Activated T-cell treated with anti-CD3 and anti-CD28 coated beads for 1 hour (primary cell): ENCODE measurements at regions not wholly inside any gene's neighbourhood (a gene's known extent, or its start where the extent isn't known, plus 50 kb on each side); places are given as distances from the start of the nearest gene placed in this dataset.
"Not testable (repeated sequence)": the region's sequence is repeated elsewhere in the genome, so short reads cannot be mapped to it uniquely, and the experiment has no call there.

Experiments used
- DNase-seq: peaks from one replicate; pipeline ENCODE4 v3.0.0-alpha.2; 2020; ENCODE audit warnings: low read depth

- DNase-seq, result no peak
Observed at GRCh38 chr20:19874040-19874727, 116.1 kb downstream of the RIN2 start.

DNA sequence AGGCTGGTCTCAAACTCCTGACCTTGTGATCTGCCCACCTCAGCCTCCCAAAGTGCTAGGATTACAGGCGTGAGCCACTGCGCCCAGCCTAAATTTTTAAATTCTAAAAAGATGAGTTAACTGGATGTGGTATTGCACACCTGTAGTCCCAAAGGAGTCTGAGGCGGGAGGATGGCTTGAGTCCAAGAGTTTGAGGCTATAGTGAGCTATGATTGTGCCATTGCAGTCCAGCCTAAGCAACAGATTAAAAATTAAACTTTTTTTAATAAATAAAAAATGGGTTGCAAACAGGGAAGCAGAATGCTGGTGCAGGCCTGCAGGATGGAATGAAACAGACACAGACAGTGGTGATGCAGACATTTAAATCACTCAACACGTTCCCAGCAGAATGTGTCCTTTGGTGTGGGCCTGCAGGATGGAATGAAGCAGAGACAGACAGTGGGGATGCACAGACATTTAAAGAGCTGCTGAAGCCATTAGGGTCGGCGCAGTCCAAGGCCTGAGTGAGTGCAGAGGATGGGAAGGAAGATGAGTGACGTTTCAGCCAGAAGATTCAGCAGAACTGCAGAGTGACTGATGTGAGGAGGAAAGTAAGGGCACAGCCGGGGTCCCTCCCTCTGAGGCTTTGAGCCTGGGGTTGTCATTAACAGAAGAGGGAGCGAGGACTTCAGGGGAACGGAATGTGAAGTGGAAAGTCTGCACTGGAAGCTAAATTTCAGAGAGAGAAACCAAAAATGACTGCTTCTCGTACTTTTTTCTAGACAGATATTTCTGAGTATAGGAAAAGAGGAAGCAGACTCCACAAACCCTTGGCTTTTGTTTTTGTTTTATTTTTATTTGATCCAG lies 117.5 kb downstream of the RIN2 start:
- no peak for DNase-seq

DNA sequence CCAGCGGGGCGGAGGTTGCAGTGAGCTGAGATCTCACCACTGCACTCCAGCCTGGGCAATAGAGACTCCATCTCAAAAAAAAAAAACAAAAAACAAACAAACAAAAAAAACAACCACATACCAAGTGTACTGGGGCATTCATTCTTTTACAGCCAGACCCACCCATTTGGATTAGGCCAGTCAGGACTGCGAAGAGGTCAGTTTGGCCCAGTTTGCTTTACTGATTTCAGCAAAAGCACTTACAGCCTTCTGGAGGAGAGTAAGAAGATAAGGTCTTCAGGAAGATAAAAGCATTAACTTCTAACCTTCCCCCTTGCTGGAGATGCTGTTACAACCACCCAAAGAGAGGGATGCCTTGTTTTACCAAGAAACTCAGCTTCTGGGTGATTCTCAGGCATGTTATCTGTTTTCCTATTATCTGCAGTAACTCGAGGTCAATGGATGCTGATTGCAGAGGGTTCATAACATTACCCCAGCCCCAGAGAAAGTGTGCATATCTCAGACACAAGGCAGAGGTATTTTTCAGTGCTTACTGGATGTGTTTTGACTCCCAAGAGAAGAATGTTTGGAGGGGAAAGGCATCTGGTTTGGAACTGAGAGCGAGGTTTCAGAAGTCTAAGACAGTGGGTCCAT lies 118.9 kb downstream of the RIN2 start:
- DNase-seq, result no peak

DNA sequence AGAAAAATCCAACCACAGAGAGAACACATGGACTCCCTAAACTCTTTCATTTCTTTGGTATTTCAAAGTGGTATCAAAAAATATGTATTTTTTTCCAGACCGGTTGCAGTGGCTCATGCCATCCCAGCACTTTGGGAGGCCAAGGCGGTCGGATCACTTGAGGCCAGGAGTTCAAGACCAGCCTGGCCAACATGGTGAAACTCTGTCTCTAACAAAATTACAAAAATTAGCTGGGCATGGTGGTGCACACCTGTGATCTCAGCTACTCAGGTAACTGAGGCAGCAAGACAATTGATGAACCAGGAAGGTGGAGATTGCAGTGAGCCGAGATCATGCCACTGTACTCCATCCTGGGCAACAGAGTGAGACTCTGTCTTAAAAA lies 121.8 kb downstream of the RIN2 start:
- DNase-seq, result not testable (repeated sequence)

- no peak for DNase-seq
Observed at GRCh38 chr20:19880256-19881079, 122.4 kb downstream of the RIN2 start.

- no peak for DNase-seq
Observed at GRCh38 chr20:19881080-19881840, 123.2 kb downstream of the RIN2 start.

DNA sequence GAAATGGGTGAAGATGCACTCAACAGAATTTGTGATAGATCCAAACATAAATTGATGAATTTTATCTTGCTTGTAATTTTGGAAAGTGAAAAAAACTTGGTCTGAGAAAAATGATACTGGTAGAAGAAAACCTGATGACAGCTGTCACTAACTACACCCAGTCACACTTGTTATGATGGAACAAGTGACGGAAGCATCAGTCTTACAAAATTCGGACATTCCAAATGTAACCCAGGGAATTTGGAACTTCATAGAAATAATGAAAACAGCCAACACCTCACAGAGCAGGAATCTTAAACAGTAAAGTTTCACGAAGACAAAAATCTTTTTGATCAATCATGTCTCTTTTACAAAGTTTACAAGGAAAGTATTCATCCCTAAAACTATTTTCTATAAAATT lies 123.9 kb downstream of the RIN2 start:
- DNase-seq, result no peak

DNA sequence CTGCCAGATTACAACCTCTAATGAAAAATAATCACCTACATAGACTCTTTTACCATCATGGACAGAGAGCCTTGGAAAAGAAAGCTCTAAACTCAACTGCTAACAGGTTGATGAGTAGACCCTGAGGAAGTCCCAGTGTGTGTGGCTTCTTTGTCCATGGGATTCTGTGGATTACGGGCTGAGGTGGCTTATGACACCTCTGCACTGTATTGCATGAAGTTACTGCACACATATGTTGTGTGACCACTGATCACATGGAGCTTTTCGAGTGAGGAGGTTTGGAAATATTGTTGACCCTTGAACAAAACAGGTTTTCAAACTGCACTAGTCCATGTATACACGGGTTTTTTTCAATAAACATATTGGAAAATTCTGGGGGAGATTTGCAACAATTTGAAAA lies 124.4 kb downstream of the RIN2 start:
- no peak for DNase-seq

DNA sequence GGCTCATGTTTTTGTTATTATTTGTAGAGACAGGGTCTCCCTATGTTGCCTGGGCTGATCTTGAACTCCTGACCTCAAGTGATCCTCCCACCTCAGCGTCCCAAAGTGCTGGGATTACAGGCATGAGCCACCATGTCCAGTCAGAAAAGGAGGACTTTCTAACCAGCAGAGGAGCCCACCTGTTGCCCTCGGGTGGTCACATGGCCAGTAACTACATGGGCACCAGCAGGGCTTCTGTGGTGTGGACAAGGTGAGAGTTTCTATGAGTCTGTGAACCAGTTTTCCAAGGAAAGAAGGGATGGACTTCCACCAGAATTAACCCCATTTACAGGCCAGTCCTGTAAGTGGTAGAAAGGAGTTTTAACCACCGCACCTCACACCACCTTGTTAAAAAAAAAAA lies 125.4 kb downstream of the RIN2 start:
- DNase-seq, result no peak

DNA sequence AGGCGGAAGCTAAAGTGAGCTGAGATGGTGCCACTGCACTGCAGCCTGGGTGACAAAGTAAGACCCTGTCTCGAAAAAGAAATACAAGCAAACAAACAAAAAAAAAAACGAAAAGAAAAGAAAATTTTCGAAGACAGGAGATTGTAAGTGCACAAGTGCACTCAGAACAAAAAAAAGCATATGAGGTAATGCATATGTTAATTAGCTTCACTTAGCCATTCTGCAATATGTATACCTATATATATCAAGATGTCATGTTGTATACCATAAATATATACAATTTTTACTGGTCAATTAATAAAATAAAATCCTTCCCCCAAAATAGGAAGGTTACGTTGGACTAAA lies 127.5 kb downstream of the RIN2 start:
- no peak for DNase-seq

- no peak for DNase-seq
Observed at GRCh38 chr20:19885939-19886660, 128.0 kb downstream of the RIN2 start.

DNA sequence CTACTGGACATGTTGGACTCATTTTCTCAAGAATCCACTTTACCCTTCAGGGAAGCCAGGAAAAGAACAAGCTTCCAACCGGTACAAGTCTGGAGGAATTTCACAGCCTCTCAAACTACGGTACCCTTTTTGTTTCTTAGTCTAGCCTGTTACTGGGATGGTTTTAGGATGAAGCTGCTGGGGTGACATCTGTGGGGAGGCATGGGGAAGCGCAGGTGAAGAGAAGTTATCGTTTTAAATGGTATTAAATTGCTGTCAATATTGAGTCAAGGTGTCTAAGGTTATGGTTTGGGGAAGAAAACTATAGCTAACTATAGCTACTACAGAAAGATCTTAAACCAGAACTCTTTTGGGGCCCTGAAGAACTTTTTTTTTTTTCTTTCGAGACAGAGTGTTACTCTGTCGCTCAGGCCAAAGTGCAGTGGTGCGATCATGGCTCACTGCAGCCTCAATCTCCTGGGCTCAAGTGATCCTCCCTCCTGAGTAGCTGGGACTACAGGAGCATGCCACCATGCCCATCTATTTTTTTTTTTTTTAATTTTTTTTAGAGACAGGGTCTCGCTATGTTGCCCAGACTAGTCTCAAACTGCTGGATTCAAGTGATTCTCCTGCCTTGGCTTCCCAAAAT lies 128.7 kb downstream of the RIN2 start:
- no peak for DNase-seq

DNA sequence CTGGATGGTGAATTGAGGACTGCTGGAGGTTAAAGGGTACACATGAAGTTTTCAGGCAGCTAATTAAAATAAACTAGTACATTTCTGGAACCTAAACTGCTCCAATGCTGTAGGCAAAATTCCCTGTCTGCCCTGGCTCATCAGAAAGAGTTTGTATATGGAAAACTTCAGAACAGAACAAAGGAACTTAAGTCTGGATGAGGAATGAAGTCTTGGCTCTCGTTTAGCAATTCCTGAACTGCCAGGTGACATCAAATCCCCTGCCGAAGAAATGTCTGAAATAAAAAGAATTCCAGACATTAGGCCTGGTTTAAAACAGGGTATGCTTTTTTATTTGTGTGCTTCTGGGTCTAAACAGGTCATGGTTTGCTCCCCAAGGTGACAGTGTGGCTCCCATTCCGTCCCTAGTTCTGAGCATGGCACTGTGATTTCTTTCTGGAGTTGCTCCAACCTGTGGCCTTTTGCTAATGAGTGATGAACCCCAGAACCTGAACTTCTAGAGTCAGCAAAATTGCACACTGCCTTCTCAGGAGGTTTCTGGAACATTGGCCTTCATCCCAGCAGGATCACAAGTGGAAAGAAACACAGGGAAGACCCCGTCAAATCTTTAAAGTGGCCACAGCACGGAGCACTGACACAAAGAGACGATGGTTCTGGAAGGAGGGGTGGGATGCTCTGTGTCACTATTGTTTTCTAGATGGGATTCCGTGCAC lies 129.4 kb upstream of the NAA20 start:
- DNase-seq, result no peak

GRCh38 chr20:19888269-19888671 lies 128.9 kb upstream of the NAA20 start:
- DNase-seq, result no peak

GRCh38 chr20:19889011-19889953 lies 127.9 kb upstream of the NAA20 start:
- DNase-seq, result no peak

DNA sequence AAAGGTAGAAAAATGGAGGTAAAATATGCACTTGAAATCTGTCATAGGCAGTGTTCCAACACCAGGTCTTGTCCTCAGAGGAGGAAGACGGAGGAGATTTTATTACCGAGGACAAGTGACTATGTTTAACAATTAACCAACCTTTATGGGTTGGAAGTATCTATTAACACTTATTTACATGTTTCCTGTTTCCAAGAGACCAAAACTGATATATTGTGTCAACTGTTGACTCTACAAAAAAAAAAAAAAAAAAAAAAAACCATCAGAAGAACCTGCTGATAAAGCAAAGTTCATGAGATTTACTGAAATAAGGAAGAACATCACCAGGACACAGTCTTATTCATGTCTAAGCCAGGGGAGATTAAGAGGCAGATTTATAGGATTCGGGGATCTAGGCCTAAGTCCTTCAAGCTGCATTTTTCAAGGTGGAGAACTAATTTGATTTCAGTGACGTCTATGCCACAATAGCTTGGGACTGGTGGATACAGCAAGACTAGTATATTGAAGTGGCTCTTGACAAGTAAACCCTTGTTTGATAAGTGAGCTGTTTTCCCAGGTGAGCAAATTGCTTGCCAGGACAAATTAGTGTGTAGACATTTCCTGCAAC lies 126.6 kb upstream of the NAA20 start:
- no peak for DNase-seq

GRCh38 chr20:19893356-19893755 lies 123.8 kb upstream of the NAA20 start:
- DNase-seq, result no peak

DNA sequence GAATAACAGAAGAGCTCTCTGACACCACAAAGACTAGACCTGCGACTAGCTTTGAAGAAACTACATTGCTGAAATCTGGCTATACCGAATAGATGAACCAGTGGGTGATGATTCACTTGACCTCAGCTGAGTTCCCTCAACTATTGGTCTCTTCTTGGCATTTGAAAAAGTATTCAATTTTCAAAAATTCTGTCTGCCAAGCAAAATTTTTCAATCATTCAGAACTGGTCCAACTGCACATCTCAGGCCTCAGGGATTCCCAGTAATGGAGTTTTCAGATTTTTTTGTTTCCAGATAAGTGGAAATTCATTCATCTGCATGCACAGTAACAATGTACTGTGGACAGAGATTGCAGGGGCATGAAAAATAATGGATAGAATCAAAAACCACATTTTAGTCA lies 121.4 kb upstream of the NAA20 start:
- no peak for DNase-seq
